ENCODE measurements at regions not wholly inside any gene's neighbourhood (a gene's known extent, or its start where the extent isn't known, plus 50 kb on each side); places are given as distances from the start of the nearest gene placed in this dataset.

- no peak overlapping the region for H3K27ac ChIP-seq
- no peak for TF ChIP-seq CTCF (IDR thresholded peaks at IDR 0.05)
Measured at GRCh38 chr13:78029901-78030300, 111.3 kb upstream of the EDNRB start.

GRCh38 chr13:78028960-78029359 is 110.3 kb upstream of the EDNRB start:
- Histone ChIP-seq H3K9ac (ENCODE audit: low read depth in 2 of 2, low read length in 2 of 2) (no peak overlapping the region), H3K27ac (no peak overlapping the region), H3K9me3 (no peaks in the 10 kb centered on the region), H3K4me3 (no peak overlapping the region), H3K4me1 (no peaks in the 10 kb centered on the region), H3K36me3 (no peaks in the 10 kb centered on the region), H3K27me3 (no peaks in the 10 kb centered on the region)
- intact Hi-C loops (cut with DNase I), result no loop called here
- TF ChIP-seq CTCF (IDR thresholded peaks at IDR 0.05), result no peak
- no peak for DNase-seq

More at GRCh38 chr13:78029901-78030300, 111.3 kb upstream of the EDNRB start:
- no peaks in the 10 kb centered on the region for H3K9me3 ChIP-seq
- H3K9ac ChIP-seq (ENCODE audit: low read depth in 2 of 2, low read length in 2 of 2), result no peak overlapping the region
- no peaks in the 10 kb centered on the region for H3K4me1 ChIP-seq
- intact Hi-C loops (cut with DNase I), result no loop called here
- no peak overlapping the region for H3K4me3 ChIP-seq
- H3K36me3 ChIP-seq, result no peaks in the 10 kb centered on the region
- no peaks in the 10 kb centered on the region for H3K27me3 ChIP-seq
- DNase-seq, result no peak

- Histone ChIP-seq H3K4me3 (no peak overlapping the region), H3K9ac (ENCODE audit: low read depth in 2 of 2, low read length in 2 of 2) (no peak overlapping the region), H3K27ac (no peak overlapping the region), H3K4me1 (no peaks in the 10 kb centered on the region), H3K36me3 (no peaks in the 10 kb centered on the region), H3K27me3 (no peaks in the 10 kb centered on the region), H3K9me3 (no peaks in the 10 kb centered on the region)
- TF ChIP-seq CTCF (IDR thresholded peaks at IDR 0.05), result no peak
- DNase-seq, result no peak
- intact Hi-C loops (cut with DNase I), result no loop called here
Measured at GRCh38 chr13:78024996-78025395, 106.4 kb upstream of the EDNRB start.

- Histone ChIP-seq H3K36me3 (no peaks in the 10 kb centered on the region), H3K4me1 (no peaks in the 10 kb centered on the region), H3K27me3 (no peaks in the 10 kb centered on the region), H3K4me3 (no peak overlapping the region), H3K27ac (no peak overlapping the region), H3K9ac (ENCODE audit: low read depth in 2 of 2, low read length in 2 of 2) (no peak overlapping the region), H3K9me3 (no peaks in the 10 kb centered on the region)
- DNase-seq, result peak; percentile 19
- intact Hi-C loops (cut with DNase I), result no loop called here
- no peak for TF ChIP-seq CTCF (IDR thresholded peaks at IDR 0.05)
Measured at GRCh38 chr13:78022164-78022877, 103.7 kb upstream of the EDNRB start.

- no peaks in the 10 kb centered on the region for H3K9me3 ChIP-seq
- no peaks in the 10 kb centered on the region for H3K36me3 ChIP-seq
- no peak overlapping the region for H3K9ac ChIP-seq (ENCODE audit: low read depth in 2 of 2, low read length in 2 of 2)
- H3K4me3 ChIP-seq, result no peak overlapping the region
- H3K4me1 ChIP-seq, result no peaks in the 10 kb centered on the region
- H3K27me3 ChIP-seq, result no peaks in the 10 kb centered on the region
- DNase-seq, result no peak
- intact Hi-C loops (cut with DNase I), result no loop called here
- no peak overlapping the region for H3K27ac ChIP-seq
- TF ChIP-seq CTCF (IDR thresholded peaks at IDR 0.05), result no peak
Measured at GRCh38 chr13:78020861-78021260, 102.2 kb upstream of the EDNRB start.

Measured in colonic mucosa (tissue), 4 donors.